VCaP (cell line): ENCODE measurements at regions not wholly inside any gene's neighbourhood (a gene's known extent, or its start where the extent isn't known, plus 50 kb on each side); places are given as distances from the start of the nearest gene placed in this dataset.

Experiments
- H3K27ac ChIP-seq: fragments of 450-650 bp; 2 replicates; pipeline ENCODE4 v1.5.1; 2017
- CTCF ChIP-seq: fragments of 450-650 bp; conservative IDR thresholded peaks from 2 replicates; pipeline ENCODE4 v1.5.1; 2017; ENCODE audit warnings: mild to moderate bottlenecking, moderate library complexity

GRCh38 chr11:115578275-115578674 is 74.1 kb upstream of the CADM1 start:
- TF ChIP-seq CTCF: no peak
- H3K27ac ChIP-seq: no peak overlapping the region

GRCh38 chr11:115577701-115578100 is 73.5 kb upstream of the CADM1 start:
- H3K27ac ChIP-seq: no peak overlapping the region
- no peak for TF ChIP-seq CTCF

GRCh38 chr11:115576606-115577380 is 72.6 kb upstream of the CADM1 start:
- TF ChIP-seq CTCF: no peak
- H3K27ac ChIP-seq: no peak overlapping the region

- no peak for TF ChIP-seq CTCF
- H3K27ac ChIP-seq: no peak overlapping the region
Observed at GRCh38 chr11:115572551-115572950, 68.3 kb upstream of the CADM1 start.

- H3K27ac ChIP-seq: no peak overlapping the region
- TF ChIP-seq CTCF: no peak
Observed at GRCh38 chr11:115566180-115566764, 62.1 kb upstream of the CADM1 start.

- H3K27ac ChIP-seq: no peak overlapping the region
- TF ChIP-seq CTCF: no peak
Observed at GRCh38 chr11:115564851-115565250, 60.6 kb upstream of the CADM1 start.

GRCh38 chr11:115561116-115561515 is 56.9 kb upstream of the CADM1 start:
- H3K27ac ChIP-seq: no peak overlapping the region
- TF ChIP-seq CTCF: no peak
